ENCODE measurements at regions not wholly inside any gene's neighbourhood (a gene's known extent, or its start where the extent isn't known, plus 50 kb on each side); places are given as distances from the start of the nearest gene placed in this dataset.

- TF ChIP-seq CTCF (IDR thresholded peaks at IDR 0.05) = no peak
- no peak for TF ChIP-seq POLR2A (IDR thresholded peaks at IDR 0.05)
Measured at GRCh38 chr6:91288741-91289140, 701.9 kb upstream of the MAP3K7 start.
